ENCODE measurements at regions not wholly inside any gene's neighbourhood (a gene's known extent, or its start where the extent isn't known, plus 50 kb on each side); places are given as distances from the start of the nearest gene placed in this dataset.

- no peak for TF ChIP-seq CTCF (IDR thresholded peaks at IDR 0.05; ENCODE audit: unreplicated experiment)
- H3K27ac Mint-ChIP-seq (ENCODE audit: unreplicated experiment), result no peak overlapping the region
- CTCF ChIA-PET, result no interaction called here
- H3K27me3 Mint-ChIP-seq (ENCODE audit: unreplicated experiment), result no peaks in the 10 kb centered on the region
- H3K4me3 Mint-ChIP-seq (ENCODE audit: low read depth, unreplicated experiment), result no peak overlapping the region
- H3K36me3 Mint-ChIP-seq (ENCODE audit: insufficient read depth, unreplicated experiment), result no peaks in the 10 kb centered on the region
- H3K9me3 Mint-ChIP-seq (ENCODE audit: low read depth, unreplicated experiment), result peaks cover 13% of the 10 kb centered on the region
- intact Hi-C loops (cut with micrococcal nuclease; ENCODE audit: unreplicated experiment), result no loop called here
- no peaks in the 10 kb centered on the region for H3K4me1 Mint-ChIP-seq (ENCODE audit: low read depth, unreplicated experiment)
- no TSS peak for BruUV-seq (replicated peaks)
- DNase-seq, result no peak
These were observed 56.1 kb upstream of the TMEM132D start for GRCh38 chr12:129959889-129960288.

GRCh38 chr12:129961091-129961490, 57.3 kb upstream of the TMEM132D start:
- TF ChIP-seq CTCF (IDR thresholded peaks at IDR 0.05; ENCODE audit: unreplicated experiment), result no peak
- Mint-ChIP-seq H3K27me3 (ENCODE audit: unreplicated experiment) (no peaks in the 10 kb centered on the region), H3K9me3 (ENCODE audit: low read depth, unreplicated experiment) (peaks cover 13% of the 10 kb centered on the region), H3K36me3 (ENCODE audit: insufficient read depth, unreplicated experiment) (no peaks in the 10 kb centered on the region), H3K27ac (ENCODE audit: unreplicated experiment) (no peak overlapping the region), H3K4me3 (ENCODE audit: low read depth, unreplicated experiment) (no peak overlapping the region), H3K4me1 (ENCODE audit: low read depth, unreplicated experiment) (no peaks in the 10 kb centered on the region)
- CTCF ChIA-PET, result no interaction called here
- BruUV-seq (replicated peaks), result no TSS peak
- no peak for DNase-seq
- intact Hi-C loops (cut with micrococcal nuclease; ENCODE audit: unreplicated experiment), result no loop called here

GRCh38 chr12:129961856-129962255, 58.0 kb upstream of the TMEM132D start:
- H3K27ac Mint-ChIP-seq (ENCODE audit: unreplicated experiment), result no peak overlapping the region
- no TSS peak for BruUV-seq (replicated peaks)
- no peak for DNase-seq
- TF ChIP-seq CTCF (IDR thresholded peaks at IDR 0.05; ENCODE audit: unreplicated experiment), result no peak
- no peaks in the 10 kb centered on the region for H3K4me1 Mint-ChIP-seq (ENCODE audit: low read depth, unreplicated experiment)
- no peaks in the 10 kb centered on the region for H3K27me3 Mint-ChIP-seq (ENCODE audit: unreplicated experiment)
- no peak overlapping the region for H3K4me3 Mint-ChIP-seq (ENCODE audit: low read depth, unreplicated experiment)
- no peaks in the 10 kb centered on the region for H3K36me3 Mint-ChIP-seq (ENCODE audit: insufficient read depth, unreplicated experiment)
- H3K9me3 Mint-ChIP-seq (ENCODE audit: low read depth, unreplicated experiment), result peaks cover 16% of the 10 kb centered on the region
- intact Hi-C loops (cut with micrococcal nuclease; ENCODE audit: unreplicated experiment), result no loop called here
- CTCF ChIA-PET, result no interaction called here

GRCh38 chr12:129964300-129964699, 60.5 kb upstream of the TMEM132D start:
- Mint-ChIP-seq H3K27ac (ENCODE audit: unreplicated experiment) (no peak overlapping the region), H3K9me3 (ENCODE audit: low read depth, unreplicated experiment) (peaks cover 22% of the 10 kb centered on the region), H3K4me3 (ENCODE audit: low read depth, unreplicated experiment) (no peak overlapping the region), H3K4me1 (ENCODE audit: low read depth, unreplicated experiment) (no peaks in the 10 kb centered on the region), H3K36me3 (ENCODE audit: insufficient read depth, unreplicated experiment) (no peaks in the 10 kb centered on the region), H3K27me3 (ENCODE audit: unreplicated experiment) (no peaks in the 10 kb centered on the region)
- intact Hi-C loops (cut with micrococcal nuclease; ENCODE audit: unreplicated experiment), result no loop called here
- DNase-seq, result no peak
- CTCF ChIA-PET, result no interaction called here
- BruUV-seq (replicated peaks), result no TSS peak
- TF ChIP-seq CTCF (IDR thresholded peaks at IDR 0.05; ENCODE audit: unreplicated experiment), result no peak
